Neural cell (in vitro differentiated cells): ENCODE measurements at regions not wholly inside any gene's neighbourhood (a gene's known extent, or its start where the extent isn't known, plus 50 kb on each side); places are given as distances from the start of the nearest gene placed in this dataset.

Experiments
- CTCF ChIP-seq: fragments of 450-650 bp; IDR thresholded peaks from 2 replicates; pipeline ENCODE4 v1.5.1; 2014; ENCODE audit warnings: antibody characterized with exemption, mild to moderate bottlenecking, moderate library complexity; ENCODE audit not compliant: poor library complexity, severe bottlenecking
- EP300 ChIP-seq: fragments of 450-650 bp; conservative IDR thresholded peaks from 2 replicates; pipeline ENCODE4 v1.6.1; 2014; ENCODE audit warnings: antibody characterized with exemption, mild to moderate bottlenecking, moderate library complexity; ENCODE audit not compliant: poor library complexity, severe bottlenecking
- EZH2 ChIP-seq: fragments of 200-600, 300-800 bp; shearing (Covaris generic), sonication (generic); IDR thresholded peaks from 2 replicates; pipeline ENCODE4 v1.6.1; 2014; ENCODE audit warnings: antibody characterized with exemption, low read length, borderline replicate concordance, mild to moderate bottlenecking; ENCODE audit not compliant: insufficient read depth, poor library complexity, severe bottlenecking
- MXI1 ChIP-seq: fragments of 450-650 bp; conservative IDR thresholded peaks from 2 replicates; pipeline ENCODE4 v1.6.1; 2014; ENCODE audit warnings: antibody characterized with exemption, mild to moderate bottlenecking; ENCODE audit not compliant: poor library complexity, severe bottlenecking
- POLR2AphosphoS5 ChIP-seq: IDR thresholded peaks from 2 replicates; pipeline ENCODE4 v1.6.1; 2012
- RAD21 ChIP-seq: fragments of 450-650 bp; conservative IDR thresholded peaks from 2 replicates; pipeline ENCODE4 v1.6.1; 2014; ENCODE audit warnings: antibody characterized with exemption, mild to moderate bottlenecking, moderate library complexity
- REST ChIP-seq: IDR thresholded peaks from 2 replicates; pipeline ENCODE4 v1.6.1; 2012; ENCODE audit warnings: borderline replicate concordance
- SMC3 ChIP-seq: fragments of 450-650 bp; conservative IDR thresholded peaks from 2 replicates; pipeline ENCODE4 v1.6.1; 2014; ENCODE audit warnings: antibody characterized with exemption, mild to moderate bottlenecking, moderate library complexity; ENCODE audit not compliant: poor library complexity
- TAF1 ChIP-seq: IDR thresholded peaks from 2 replicates; pipeline ENCODE4 v1.6.1; 2012; ENCODE audit warnings: low read depth

GRCh38 chr13:62321895-62322294 is 906.2 kb upstream of the PCDH20 start:
- TF ChIP-seq CTCF, result no peak
- no peak for TF ChIP-seq POLR2AphosphoS5
- TF ChIP-seq RAD21, result no peak
- no peak for TF ChIP-seq EZH2
- no peak for TF ChIP-seq SMC3
- no peak for TF ChIP-seq REST
- TF ChIP-seq TAF1, result no peak
- TF ChIP-seq MXI1, result no peak
- TF ChIP-seq EP300, result no peak
